Parathyroid adenoma (tissue), 2 donors: ENCODE measurements at regions not wholly inside any gene's neighbourhood (a gene's known extent, or its start where the extent isn't known, plus 50 kb on each side); places are given as distances from the start of the nearest gene placed in this dataset.

ENCODE experiments used
- H2AFZ ChIP-seq: fragments of 300-600 bp; sonication (generic); one replicate; pipeline ENCODE4 v1.7.0; 2017; ENCODE audit warnings: antibody characterized with exemption, mild to moderate bottlenecking
- H3K27ac ChIP-seq: fragments of 300-600 bp; sonication (generic); one replicate; pipeline ENCODE4 v1.7.0; 2017
- H3K27me3 ChIP-seq: fragments of 300-600 bp; sonication (generic); one replicate; pipeline ENCODE4 v1.7.0; 2017; ENCODE audit warnings: low read length; ENCODE audit not compliant: control insufficient read depth, insufficient read depth
- H3K36me3 ChIP-seq: fragments of 300-600 bp; sonication (generic); one replicate; pipeline ENCODE4 v1.7.0; 2017; ENCODE audit warnings: low read length; ENCODE audit not compliant: control insufficient read depth, insufficient read depth
- H3K4me1 ChIP-seq: fragments of 300-600 bp; sonication (generic); one replicate; pipeline ENCODE4 v1.7.0; 2017; ENCODE audit warnings: control low read depth
- H3K4me2 ChIP-seq: fragments of 300-600 bp; sonication (generic); one replicate; pipeline ENCODE4 v1.7.0; 2017; ENCODE audit warnings: low read length
- H3K4me3 ChIP-seq: fragments of 300-600 bp; sonication (generic); one replicate; pipeline ENCODE4 v1.7.0; 2017; ENCODE audit warnings: low read depth, low read length
- H3K79me2 ChIP-seq: fragments of 300-600 bp; sonication (generic); one replicate; pipeline ENCODE4 v1.7.0; 2017; ENCODE audit warnings: control low read depth
- H3K9ac ChIP-seq: fragments of 300-600 bp; sonication (generic); one replicate; pipeline ENCODE4 v1.7.0; 2017; ENCODE audit warnings: mild to moderate bottlenecking
- H3K9me3 ChIP-seq: fragments of 300-600 bp; sonication (generic); one replicate; pipeline ENCODE4 v1.7.0; 2017; ENCODE audit warnings: low read length; ENCODE audit not compliant: control insufficient read depth
- CTCF ChIP-seq: fragments of 300-600 bp; sonication (generic); IDR thresholded peaks from one replicate; pipeline ENCODE4 v1.7.0; 2017; ENCODE audit warnings: antibody characterized with exemption, mild to moderate bottlenecking
- donor health status: primary hyperparathyroidism.

- Histone ChIP-seq H3K9me3 (no peaks in the 10 kb centered on the region), H3K4me2 (no peak overlapping the region), H3K4me1 (no peaks in the 10 kb centered on the region), H2AFZ (no peak overlapping the region), H3K27me3 (no peaks in the 10 kb centered on the region), H3K4me3 (no peak overlapping the region), H3K79me2 (no peaks in the 10 kb centered on the region), H3K36me3 (no peaks in the 10 kb centered on the region), H3K9ac (no peak overlapping the region), H3K27ac (no peak overlapping the region)
- no peak for TF ChIP-seq CTCF
Observed at GRCh38 chr5:135228222-135228621, 170.8 kb downstream of the MACROH2A1 start.

- Histone ChIP-seq H3K4me3 (no peak overlapping the region), H3K4me1 (no peaks in the 10 kb centered on the region), H2AFZ (no peak overlapping the region), H3K27ac (no peak overlapping the region), H3K9me3 (no peaks in the 10 kb centered on the region), H3K9ac (no peak overlapping the region), H3K79me2 (no peaks in the 10 kb centered on the region), H3K27me3 (no peaks in the 10 kb centered on the region), H3K36me3 (no peaks in the 10 kb centered on the region), H3K4me2 (no peak overlapping the region)
- TF ChIP-seq CTCF: no peak
Observed at GRCh38 chr5:135227064-135228022, 171.7 kb downstream of the MACROH2A1 start.

GRCh38 chr5:135225856-135226560 lies 173.0 kb downstream of the MACROH2A1 start:
- H3K9ac ChIP-seq: no peak overlapping the region
- H3K79me2 ChIP-seq: no peaks in the 10 kb centered on the region
- no peaks in the 10 kb centered on the region for H3K4me1 ChIP-seq
- TF ChIP-seq CTCF: no peak
- H3K9me3 ChIP-seq: no peaks in the 10 kb centered on the region
- H3K27me3 ChIP-seq: no peaks in the 10 kb centered on the region
- H3K4me2 ChIP-seq: no peak overlapping the region
- H3K36me3 ChIP-seq: no peaks in the 10 kb centered on the region
- H3K4me3 ChIP-seq: no peak overlapping the region
- H3K27ac ChIP-seq: no peak overlapping the region
- H2AFZ ChIP-seq: no peak overlapping the region

- no peak overlapping the region for H3K27ac ChIP-seq
- no peaks in the 10 kb centered on the region for H3K9me3 ChIP-seq
- TF ChIP-seq CTCF: no peak
- H3K27me3 ChIP-seq: no peaks in the 10 kb centered on the region
- H3K79me2 ChIP-seq: no peaks in the 10 kb centered on the region
- no peak overlapping the region for H3K9ac ChIP-seq
- no peak overlapping the region for H2AFZ ChIP-seq
- H3K4me1 ChIP-seq: no peaks in the 10 kb centered on the region
- H3K4me3 ChIP-seq: no peak overlapping the region
- H3K4me2 ChIP-seq: no peak overlapping the region
- no peaks in the 10 kb centered on the region for H3K36me3 ChIP-seq
Observed at GRCh38 chr5:135223891-135224625, 175.0 kb downstream of the MACROH2A1 start.
